Fibroblast of skin of left quadriceps (primary cell): ENCODE measurements at regions not wholly inside any gene's neighbourhood (a gene's known extent, or its start where the extent isn't known, plus 50 kb on each side); places are given as distances from the start of the nearest gene placed in this dataset.
"Not testable (repeated sequence)": the region's sequence is repeated elsewhere in the genome, so short reads cannot be mapped to it uniquely, and the experiment has no call there.

Experiments
- DNase-seq, 2 experiments: peaks; one replicate each; pipeline ENCODE4 v3.0.0-alpha.2; 2013; ENCODE audit warnings: low read depth in 2 of 2

DNA sequence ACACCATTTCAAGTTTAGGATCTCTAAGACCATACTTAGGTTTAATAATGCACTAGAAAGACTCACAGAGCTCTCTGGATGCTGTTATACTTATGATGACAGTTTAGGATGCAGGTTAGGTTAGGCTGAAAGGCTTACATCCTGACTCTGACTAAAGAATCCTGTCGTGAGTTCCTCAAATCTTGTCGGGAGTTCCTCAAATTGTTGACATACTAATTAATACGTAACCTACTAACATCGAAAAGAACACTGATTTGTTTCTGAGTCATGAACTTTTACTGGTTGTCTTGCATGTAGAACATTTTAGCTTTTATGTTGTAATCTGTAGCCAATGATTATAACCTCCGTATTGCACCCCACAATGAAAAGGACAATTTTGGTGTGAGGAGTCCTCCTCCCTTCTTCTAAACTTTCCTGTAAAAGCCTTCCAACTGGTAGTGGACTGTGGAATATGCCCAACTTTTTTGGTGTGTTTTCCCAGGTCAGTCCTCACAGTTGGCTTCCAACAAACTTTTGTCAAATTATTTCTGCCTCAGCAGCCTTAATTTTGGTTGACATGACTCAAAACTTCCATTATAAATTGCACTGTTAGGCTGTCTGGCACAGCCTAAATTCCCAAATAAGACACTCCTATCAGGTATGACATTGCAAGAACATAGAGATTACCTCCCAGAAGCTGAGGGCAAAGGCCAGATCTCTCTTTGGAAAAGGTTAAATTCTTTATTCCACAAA is 107.9 kb upstream of the PALMD start:
- no peak for DNase-seq

DNA sequence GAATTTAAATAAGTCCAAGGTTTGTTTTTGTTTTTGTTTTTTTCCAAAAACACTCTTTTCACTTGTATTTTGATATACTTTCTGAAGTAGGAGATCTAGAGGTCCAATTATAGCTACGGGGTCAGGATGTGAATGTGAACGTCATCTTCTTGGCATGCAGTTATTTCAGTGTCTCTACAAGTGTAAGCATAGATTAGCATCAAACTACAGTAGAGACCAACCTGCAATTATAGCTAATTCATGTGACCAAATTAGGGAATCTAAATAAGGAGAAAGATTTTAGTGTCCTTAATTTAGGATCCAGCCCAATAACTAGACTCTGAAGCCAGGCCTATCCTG is 107.3 kb upstream of the PALMD start:
- no peak for DNase-seq

DNA sequence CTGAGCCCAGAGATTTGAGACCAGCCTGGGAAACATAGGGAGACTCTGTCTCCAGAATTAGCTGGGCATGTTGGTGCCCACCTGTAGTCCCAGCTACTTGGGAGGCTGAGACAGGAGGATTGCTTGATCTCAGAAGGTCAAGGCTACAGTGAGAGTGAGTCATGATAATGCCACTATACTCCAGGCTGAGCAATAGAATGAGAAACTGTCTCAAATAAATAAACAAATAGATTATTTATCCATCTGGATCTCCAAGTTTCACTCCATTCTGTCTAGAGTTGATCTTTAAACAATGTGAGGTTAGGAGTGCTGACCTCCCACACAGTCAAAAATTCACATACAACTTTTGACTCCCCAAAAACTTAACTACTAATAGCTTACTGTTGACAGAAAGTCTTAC is 106.8 kb upstream of the PALMD start:
- DNase-seq: no peak

GRCh38 chr1:99540744-99541143 is 105.2 kb upstream of the PALMD start:
- no peak for DNase-seq

DNA sequence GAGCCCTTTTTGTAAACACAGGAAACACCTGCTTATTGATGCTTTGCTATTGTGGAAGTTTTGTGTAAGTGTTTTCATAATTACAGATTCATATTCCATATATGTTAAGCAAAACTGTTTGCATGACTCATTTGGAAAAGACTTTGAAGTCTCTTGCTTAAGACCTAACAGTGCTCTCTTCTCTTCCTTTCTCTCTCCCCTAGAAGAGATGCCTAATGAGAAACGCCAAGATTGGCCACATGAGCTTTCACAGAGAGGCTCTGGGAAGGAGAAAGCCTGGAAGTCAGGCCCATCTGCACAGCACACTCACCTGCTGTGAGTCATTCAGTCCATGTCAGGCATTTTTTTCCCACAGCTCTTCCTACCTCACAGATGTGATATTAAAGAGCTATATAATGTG is 101.6 kb upstream of the PALMD start:
- no peak for DNase-seq

GRCh38 chr1:99546432-99547416 is 99.2 kb upstream of the PALMD start:
- no peak for DNase-seq

DNA sequence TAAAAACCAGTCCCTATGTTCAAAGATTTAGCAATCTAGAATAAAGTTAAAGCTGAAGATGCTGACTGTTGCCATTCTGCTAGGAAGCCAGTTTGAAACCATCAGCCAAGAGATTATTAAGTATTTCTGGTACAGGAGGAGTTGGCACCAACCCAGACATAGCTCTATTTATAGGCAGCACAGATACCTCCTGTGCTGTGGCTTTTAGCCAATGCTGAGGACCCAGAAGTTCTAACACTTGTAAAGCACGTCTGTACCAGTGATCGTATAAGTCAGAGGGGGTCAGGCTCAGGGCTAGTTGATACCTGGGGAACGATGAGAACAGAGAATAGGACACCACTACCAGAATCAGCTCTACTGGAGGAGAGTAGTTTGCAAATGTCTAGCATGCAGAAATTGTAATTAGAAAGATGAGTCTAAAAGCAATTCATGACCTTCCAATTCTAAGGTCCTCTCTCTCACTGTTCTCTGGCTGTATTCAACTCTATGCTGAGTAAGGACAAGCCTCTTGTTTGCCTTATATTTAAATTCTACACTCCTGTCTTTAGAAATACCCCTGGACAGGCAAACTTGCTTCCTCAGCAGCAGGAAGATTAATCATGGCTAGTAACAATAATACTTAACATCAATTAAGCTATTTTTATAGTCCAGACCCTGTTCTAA is 96.8 kb upstream of the PALMD start:
- DNase-seq: peak; percentile 42 to 48

GRCh38 chr1:99550198-99550597 is 95.7 kb upstream of the PALMD start:
- no peak for DNase-seq

DNA sequence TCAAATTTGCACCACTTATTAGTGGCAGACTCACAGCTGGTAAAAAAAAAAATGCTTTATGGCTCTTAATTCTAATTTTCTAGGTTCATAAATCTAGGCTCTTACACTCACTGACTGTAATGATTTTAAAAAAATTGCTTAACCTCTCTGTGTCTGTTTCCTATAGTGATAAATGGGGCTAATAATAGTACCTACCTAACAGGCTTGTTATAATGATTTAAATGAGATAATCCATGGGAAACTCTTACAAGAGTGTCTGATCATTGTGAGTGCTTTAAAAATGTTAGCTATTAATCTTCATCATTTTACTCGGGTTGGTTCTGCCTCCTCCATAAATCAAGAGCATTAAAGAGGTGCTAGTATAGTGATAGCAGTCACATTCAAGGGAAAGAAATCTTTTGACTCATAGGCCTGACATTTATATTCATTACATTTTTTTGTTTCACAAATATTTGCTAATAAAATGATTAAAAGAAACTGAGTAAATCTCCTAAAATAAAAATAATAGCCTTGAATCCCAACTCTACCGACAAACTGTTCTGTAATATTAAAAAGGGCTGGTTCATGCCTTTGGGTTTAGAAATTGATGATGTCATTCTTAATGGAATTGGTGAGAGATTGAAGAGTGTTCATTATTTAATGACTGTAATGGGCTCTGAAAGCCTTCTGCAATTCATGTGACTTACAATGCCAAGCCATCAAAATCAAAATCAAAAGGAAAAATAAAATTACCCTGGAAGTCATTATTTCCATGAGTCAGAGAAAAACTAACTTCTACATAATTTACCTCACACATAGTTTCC is 93.9 kb upstream of the PALMD start:
- no peak for DNase-seq

DNA sequence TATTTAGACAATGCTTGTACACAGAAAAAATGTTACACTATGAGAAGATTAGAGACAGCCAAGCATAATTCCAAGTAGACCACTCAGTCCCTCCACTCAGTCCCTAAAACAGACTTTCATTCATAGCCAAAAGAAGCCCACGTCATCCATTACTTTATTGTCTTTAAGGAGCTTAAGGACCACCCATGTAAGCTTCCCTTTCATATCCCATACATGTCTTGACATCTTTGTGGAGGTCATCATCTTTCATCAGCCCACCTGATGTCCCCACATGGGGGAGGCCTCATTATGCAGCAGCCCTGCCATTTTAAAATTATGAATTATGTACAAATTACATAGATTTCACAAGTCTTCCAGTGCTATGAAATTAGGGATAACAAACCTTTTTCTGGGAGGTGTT is 92.6 kb upstream of the PALMD start:
- no peak for DNase-seq

DNA sequence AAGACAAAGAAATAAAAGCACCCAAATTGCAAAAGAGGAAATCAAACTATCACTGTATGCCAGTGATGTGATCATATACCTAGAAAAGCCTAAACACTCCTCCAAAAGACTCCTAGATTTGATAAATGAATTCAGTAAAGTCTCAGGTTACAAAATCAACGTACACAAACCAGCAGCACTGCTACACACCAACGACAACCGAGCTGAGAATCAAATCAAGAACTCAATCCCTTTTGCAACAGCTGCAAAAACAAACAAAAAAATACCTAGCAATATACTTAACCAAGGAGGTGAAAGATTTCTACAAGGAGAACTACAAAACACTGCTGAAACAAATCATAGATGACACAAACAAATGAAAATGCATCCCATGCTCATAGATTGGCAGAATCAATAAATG is 92.1 kb upstream of the PALMD start:
- DNase-seq: not testable (repeated sequence)

GRCh38 chr1:99554727-99555126 is 91.2 kb upstream of the PALMD start:
- DNase-seq: no peak

GRCh38 chr1:99557546-99558202 is 88.2 kb upstream of the PALMD start:
- peak; percentile 81 to 82 for DNase-seq

- DNase-seq: no peak
These were observed 86.7 kb upstream of the PALMD start for GRCh38 chr1:99559166-99559565.

GRCh38 chr1:99560207-99561040 is 85.5 kb upstream of the PALMD start:
- DNase-seq: no peak

GRCh38 chr1:99561952-99562351 is 84.0 kb upstream of the PALMD start:
- no peak for DNase-seq

- no peak for DNase-seq
These were observed 80.2 kb upstream of the PALMD start for GRCh38 chr1:99565606-99566289.

DNA sequence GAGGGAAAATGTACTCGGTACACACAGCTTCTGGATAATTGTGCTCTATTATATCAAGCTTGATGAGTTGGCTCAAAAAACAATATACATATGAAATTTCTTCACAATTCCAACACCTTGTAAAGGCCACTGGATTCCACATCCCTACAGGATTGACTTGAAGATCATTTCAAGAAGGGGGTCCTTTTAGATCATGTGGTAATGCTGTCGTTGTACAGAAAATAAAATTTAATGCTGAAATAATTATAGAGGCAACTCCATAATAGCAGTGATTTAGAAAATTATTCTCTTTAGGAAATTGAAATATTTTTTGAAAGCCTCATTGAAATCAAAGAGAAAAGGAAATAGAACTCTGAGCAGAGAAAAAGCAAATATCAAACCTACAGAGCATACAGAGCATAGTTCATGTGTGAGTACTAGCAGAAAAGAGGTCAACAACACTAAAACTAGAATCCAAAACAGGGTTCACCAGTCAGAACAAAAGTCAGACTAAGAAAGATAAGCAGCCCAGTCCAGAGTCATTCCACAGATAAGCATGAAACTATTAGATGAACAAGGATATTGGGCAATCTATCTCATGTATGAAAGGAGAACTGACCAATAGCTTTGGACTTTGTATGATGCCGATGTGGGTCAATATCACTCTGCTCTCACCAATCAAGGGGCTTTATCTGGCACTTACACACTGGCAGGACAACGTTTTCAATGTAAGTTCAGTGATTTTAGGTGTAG is 79.5 kb upstream of the PALMD start:
- no peak for DNase-seq

GRCh38 chr1:99570486-99571089 is 75.3 kb upstream of the PALMD start:
- no peak for DNase-seq
